ENCODE measurements at regions not wholly inside any gene's neighbourhood (a gene's known extent, or its start where the extent isn't known, plus 50 kb on each side); places are given as distances from the start of the nearest gene placed in this dataset.

GRCh38 chr17:64765191-64765889 lies 103.2 kb upstream of the SMURF2 start:
- Histone ChIP-seq H3K9me3 (ENCODE audit: low read length) (no peaks in the 10 kb centered on the region), H4K20me1 (ENCODE audit: insufficient read depth, low read length) (no peaks in the 10 kb centered on the region; the same call in none of the 2 replicates), H3K4me1 (ENCODE audit: insufficient read depth, low read length) (peaks cover 33% of the 10 kb centered on the region), H3K36me3 (replicated peaks in 1 of 2; ENCODE audit: control insufficient read depth in 1 of 2, insufficient read depth in 2 of 2, low read length in 2 of 2) (peaks cover 2 to 28% of the 10 kb centered on the region in 2 experiments), H3K27ac (ENCODE audit: extremely low read length, insufficient read depth, low read length) (peak overlapping the region; percentile 37), H2AFZ (ENCODE audit: low read length) (no peak overlapping the region), H3K4me3 (replicated peaks in 1 of 3; ENCODE audit: insufficient read depth in 1 of 3, low read depth in 2 of 3, low read length in 3 of 3) (no peak overlapping the region), H3K27me3 (ENCODE audit: control insufficient read depth in 1 of 2, insufficient read depth in 2 of 2, low read length in 2 of 2) (no peaks in the 10 kb centered on the region), H3K4me2 (ENCODE audit: low read depth, low read length) (peak overlapping the region; percentile 30; the same call in 1 of the 2 replicates), H3K79me2 (ENCODE audit: insufficient read depth, low read length) (peaks cover 4% of the 10 kb centered on the region), H3K9ac (ENCODE audit: insufficient read depth, low read depth, low read length) (no peak overlapping the region)
- TF ChIP-seq ZNF547 (CRISPR knock-in tag; IDR thresholded peaks at IDR 0.05): peak; percentile 43; the same call in 1 of the 2 replicates
- TF ChIP-seq ZNF276 (CRISPR knock-in tag; IDR thresholded peaks at IDR 0.05; ENCODE audit: low read depth): 0 out of 2 replicates have a peak, but pooled peaks have one; percentile 17
- TF ChIP-seq ZNF275 (CRISPR knock-in tag; IDR thresholded peaks at IDR 0.05; ENCODE audit: borderline replicate concordance): no peak
- no peak for TF ChIP-seq ZNF34 (CRISPR knock-in tag; IDR thresholded peaks at IDR 0.05; ENCODE audit: borderline replicate concordance)
- no peak for TF ChIP-seq HDAC1 (CRISPR knock-in tag; IDR thresholded peaks at IDR 0.05)
- 0 out of 2 replicates have a peak, but pooled peaks have one; percentile 10 for TF ChIP-seq ELF4 (CRISPR knock-in tag; IDR thresholded peaks at IDR 0.05; ENCODE audit: borderline replicate concordance)
- TF ChIP-seq ZNF687 (CRISPR knock-in tag; IDR thresholded peaks at IDR 0.05): peak; percentile 15; the same call in 1 of the 2 replicates
- 0 out of 2 replicates have a peak, but pooled peaks have one; percentile 22 for TF ChIP-seq ZBTB38 (CRISPR knock-in tag; IDR thresholded peaks at IDR 0.05)
- 0 out of 2 replicates have a peak, but pooled peaks have one; percentile 15 for TF ChIP-seq PITX1 (CRISPR knock-in tag; IDR thresholded peaks at IDR 0.05)
- TF ChIP-seq TEAD3 (CRISPR knock-in tag; optimal IDR thresholded peaks at IDR 0.05; ENCODE audit: borderline replicate concordance): peak; percentile 31
- FAIRE-seq (no peak), DNase-seq (ENCODE audit: low spot score) (no peak), ATAC-seq (peak; percentile 84)
- in situ Hi-C loops (cut with HindIII; ENCODE audit: extremely low pct_ligation_motif_present, low pct_unique_long_range_greater_than_20kb): no loop called here
- intact Hi-C loops (cut with micrococcal nuclease; ENCODE audit: unreplicated experiment): no loop called here
- no TSS peak for BruUV-seq (replicated peaks)
- 71% methylated on average over 7 of the region's 7 CpGs for WGBS (ENCODE audit: low lambda C conversion rate)
- CTCF ChIA-PET (ENCODE audit: low intra/inter-chr PET ratio, low total read pairs): no interaction called here
- POLR2A ChIA-PET: interaction anchor here (1.4 to 2.8 kb wide), 2 partner anchors 9 to 260 kb away, joined by 3 to 11 read pairs; no protein-coding TSS in a partner anchor

Data from HepG2 (cell line).